GM19467 (cell line): ENCODE measurements at regions not wholly inside any gene's neighbourhood (a gene's known extent, or its start where the extent isn't known, plus 50 kb on each side); places are given as distances from the start of the nearest gene placed in this dataset.
A peak's percentile ranks its signal among the peaks of the same experiment; 100 is the strongest.

Experiments used
- ATAC-seq: cut with Tn5 transposase; IDR thresholded peaks from one replicate; pipeline ENCODE4 v1.9.1; 2021; ENCODE audit warnings: mild to moderate bottlenecking, moderate library complexity; ENCODE audit not compliant: unreplicated experiment

GRCh38 chr9:113646946-113647914 lies 183.7 kb downstream of the RGS3 start:
- no peak for ATAC-seq

GRCh38 chr9:113648048-113648447 lies 184.5 kb downstream of the RGS3 start:
- ATAC-seq = no peak

GRCh38 chr9:113648586-113648985 lies 185.1 kb downstream of the RGS3 start:
- ATAC-seq = no peak

GRCh38 chr9:113649054-113649453 lies 185.5 kb downstream of the RGS3 start:
- no peak for ATAC-seq

DNA sequence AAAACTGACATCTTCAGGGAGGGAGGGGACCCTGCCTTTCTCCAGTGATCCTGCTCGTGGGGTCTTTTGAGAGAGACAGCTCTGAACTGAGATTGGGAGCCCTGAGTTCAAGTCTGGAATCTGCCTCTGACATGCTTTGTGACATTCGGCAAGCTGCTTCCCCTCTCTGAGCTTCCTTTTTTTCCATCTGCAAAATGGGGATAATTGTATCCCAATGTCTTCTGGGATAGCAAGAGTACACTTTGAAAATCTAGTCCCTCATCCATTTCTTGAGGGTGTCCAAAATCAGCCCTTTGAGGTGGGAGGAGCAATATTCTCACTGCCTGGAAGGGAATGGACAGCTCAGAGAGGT lies 186.3 kb downstream of the RGS3 start:
- ATAC-seq = no peak

- no peak for ATAC-seq
Measured at GRCh38 chr9:113650207-113651131, 186.9 kb downstream of the RGS3 start.

DNA sequence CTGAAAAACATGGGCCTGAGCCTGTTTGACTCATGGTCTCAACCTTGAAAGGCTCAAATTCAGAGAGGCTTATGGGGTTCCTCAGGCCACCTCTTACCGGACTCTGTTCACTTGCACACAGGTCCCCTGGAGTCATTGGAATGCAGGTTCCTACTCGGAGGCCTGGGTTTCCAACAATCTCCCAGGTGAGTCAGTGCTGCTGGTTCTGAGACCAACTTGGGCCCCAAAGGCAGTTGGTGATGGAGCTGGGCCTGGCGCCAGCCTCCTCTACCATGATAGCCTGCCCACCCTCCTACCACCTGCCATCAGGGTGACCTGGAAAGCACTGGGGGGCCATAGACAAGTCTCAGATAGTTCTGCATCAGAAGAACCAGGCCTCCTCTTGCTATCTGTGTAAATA lies 188.4 kb downstream of the RGS3 start:
- no peak for ATAC-seq

DNA sequence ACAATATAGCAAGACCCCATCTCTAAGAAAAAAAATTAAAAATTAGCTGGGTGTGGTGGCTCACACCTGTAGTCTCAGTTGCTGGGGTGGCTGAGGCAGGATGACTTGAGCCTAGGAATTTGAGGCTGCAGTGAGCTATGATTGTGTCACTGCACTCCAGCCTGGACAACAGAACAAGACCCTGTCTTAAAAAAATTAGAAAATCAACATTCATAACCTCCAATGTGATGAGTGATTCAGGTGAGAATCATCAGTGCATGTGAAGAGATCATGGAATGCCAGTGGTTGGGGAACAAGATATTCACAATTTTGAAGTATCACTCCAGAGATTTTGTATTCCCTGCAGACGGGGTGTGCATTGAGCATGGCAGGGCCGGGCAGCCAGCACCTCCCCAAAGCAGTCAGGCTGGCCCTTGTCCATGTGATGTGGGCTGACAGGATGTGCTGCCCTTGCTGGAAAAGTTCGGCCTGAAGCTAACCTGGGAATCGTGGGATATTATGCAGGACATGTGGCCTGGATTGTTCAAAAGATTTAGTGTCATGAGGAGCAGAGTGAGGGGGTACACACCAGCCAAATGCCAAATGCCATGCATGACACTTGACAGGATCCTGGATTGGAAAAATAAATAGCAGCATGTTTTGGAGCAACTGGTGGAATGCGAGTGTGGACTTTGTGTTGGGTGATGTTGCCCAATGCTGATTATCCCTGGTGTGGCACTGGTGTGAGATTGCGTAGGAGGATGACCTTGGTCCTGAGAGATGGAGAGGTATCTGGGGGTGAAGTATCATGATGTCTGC lies 189.0 kb downstream of the RGS3 start:
- ATAC-seq = no peak

DNA sequence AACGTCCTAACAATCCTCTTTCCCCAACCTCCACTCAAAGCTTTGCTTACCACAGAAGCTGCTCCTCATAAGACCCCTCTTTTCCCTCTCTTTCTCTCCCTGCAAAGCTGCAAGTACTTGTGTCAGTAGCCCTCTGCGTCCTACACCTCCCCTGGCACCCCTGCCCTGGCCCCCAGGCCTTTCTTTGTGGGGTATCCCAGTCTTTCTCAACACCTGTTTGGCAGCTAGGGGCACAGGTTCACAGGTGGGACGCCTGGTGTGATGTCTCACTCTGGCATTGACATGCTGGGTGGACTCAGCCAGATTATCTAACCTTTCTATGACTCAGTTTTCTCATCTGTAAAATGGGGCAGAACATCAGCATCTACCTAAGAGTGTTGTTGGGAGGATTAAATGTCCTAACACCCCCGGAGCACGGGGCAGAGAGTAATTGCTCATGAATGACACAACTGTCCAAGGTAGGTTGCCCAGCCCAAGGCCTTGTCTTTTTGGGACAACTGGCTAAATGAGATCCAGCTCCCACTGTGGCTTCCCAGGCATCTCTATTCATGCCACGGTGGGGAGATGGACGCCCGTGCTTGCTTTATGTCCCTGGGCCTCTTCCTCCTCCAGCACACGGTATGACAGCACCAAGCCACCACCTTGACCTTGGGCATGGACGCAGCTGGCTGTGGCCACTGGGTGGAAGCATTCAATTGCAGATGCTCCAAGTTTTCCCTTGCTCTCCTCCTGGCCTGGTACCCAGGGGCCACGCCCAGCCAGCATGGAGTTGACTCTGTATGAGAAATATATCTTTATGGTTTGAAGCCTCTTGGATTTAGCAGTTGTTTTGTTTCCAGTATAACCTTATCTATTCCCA lies 190.4 kb downstream of the RGS3 start:
- no peak for ATAC-seq

GRCh38 chr9:113654605-113655428 lies 191.3 kb downstream of the RGS3 start:
- ATAC-seq = no peak

DNA sequence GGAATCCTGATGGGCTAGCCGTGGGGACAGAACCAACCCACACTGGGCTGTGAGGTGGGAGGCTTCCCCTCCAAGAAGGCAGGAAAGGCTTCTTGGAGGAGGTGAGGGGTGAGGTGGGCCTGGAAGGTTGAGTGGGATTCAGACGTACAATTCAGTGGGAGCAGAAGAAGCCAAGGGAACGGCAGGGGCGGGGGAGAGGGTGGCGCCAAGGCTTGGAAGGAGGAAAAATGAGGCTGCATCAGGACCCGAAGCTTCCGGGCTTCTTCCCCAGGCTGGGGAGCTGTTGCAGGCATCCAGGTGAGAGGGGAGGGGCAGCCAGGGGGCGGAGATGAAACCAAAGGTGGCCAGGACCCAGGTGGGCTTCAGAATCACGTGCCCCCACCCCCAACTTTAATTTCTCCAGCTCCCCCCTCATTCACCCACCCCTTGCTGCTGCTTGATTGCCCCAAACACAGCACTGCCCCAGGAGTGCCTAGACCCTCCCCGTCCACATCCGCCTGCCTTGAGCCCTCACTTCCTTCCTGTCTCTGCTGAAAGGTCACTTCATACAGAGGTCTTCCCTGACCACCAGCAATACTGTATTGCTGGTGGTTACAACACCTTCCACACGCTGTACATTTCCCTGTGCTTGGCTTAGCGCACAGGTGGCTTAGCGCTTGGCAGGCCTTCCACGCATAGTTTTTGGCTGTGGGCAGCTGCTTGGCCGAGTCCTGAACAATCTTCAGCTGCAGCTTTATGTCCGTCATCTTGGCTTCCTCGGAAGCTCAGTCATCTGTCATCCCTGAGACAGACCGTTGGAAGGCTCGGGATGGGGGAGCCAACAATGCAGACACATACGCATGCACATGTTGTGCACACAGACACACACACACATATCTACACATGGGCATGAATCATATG lies 193.5 kb downstream of the RGS3 start:
- no peak for ATAC-seq

- peak; percentile 68 for ATAC-seq
Measured at GRCh38 chr9:113657765-113658544, 194.4 kb downstream of the RGS3 start.

GRCh38 chr9:113658545-113658895 lies 195.0 kb downstream of the RGS3 start:
- no peak for ATAC-seq

DNA sequence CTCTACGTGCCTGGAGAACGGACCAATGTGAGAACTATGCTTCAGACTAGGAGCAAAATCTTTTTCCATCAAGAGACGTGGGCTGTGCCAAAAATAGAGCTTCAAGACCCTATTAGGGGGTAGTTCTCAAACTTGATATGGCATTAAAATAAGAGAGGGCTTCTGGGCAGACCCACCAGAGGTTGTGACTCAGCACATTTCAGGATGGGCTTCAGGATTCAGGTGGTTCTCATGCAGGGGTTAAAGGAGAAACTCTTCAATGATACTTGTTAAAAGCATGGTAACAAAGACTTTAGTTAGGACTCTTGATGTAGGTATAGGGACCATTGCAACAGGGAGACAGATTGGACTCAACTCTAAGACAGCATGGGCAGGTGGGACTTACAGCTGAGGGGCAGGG lies 195.5 kb downstream of the RGS3 start:
- ATAC-seq = no peak

GRCh38 chr9:113659740-113660139 lies 196.2 kb downstream of the RGS3 start:
- no peak for ATAC-seq

GRCh38 chr9:113660196-113660595 lies 196.7 kb downstream of the RGS3 start:
- no peak for ATAC-seq

DNA sequence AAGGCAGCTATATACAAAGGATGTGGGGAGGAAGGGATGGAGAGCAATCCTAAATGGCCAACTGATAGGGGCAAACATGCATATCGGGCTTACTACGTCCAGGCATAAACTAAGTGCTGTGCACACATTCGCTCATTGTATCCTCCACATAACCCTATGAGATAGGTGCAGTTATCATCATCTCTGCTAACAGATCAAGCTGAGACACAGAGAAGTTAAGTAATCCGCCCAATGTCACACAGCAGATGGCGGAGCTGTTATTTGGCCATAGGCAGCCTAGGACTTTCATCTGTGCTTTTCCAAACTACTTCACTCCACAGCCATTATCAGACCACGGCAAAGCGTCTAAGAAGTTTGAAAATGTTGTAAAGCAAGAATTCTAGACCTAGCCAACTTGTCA lies 197.5 kb downstream of the RGS3 start:
- no peak for ATAC-seq
